GM23338 (cell line): ENCODE measurements at regions not wholly inside any gene's neighbourhood (a gene's known extent, or its start where the extent isn't known, plus 50 kb on each side); places are given as distances from the start of the nearest gene placed in this dataset.
A peak's percentile ranks its signal among the peaks of the same experiment; 100 is the strongest.

Experiments used
- ATAC-seq: fragments of 200-7000 bp; cut with Tn5 transposase; 3 replicates; pipeline ENCODE4 v1.9.1; 2020
- DNase-seq: peaks from one replicate; pipeline ENCODE4 v3.0.0-alpha.2; 2015; ENCODE audit warnings: low spot score
- H2AFZ ChIP-seq: fragments of 200-600 bp; sonication (generic); 2 replicates; pipeline ENCODE4 v1.8.0; 2016; ENCODE audit warnings: antibody characterized with exemption, mild to moderate bottlenecking, moderate library complexity
- H3F3A ChIP-seq: fragments of 200-600 bp; sonication (generic); replicated peaks from 2 replicates; pipeline ENCODE4 v1.8.0; 2017; ENCODE audit warnings: antibody characterized with exemption, mixed run types, low read depth
- H3K27ac ChIP-seq: fragments of 200-600 bp; sonication (generic); 2 replicates; pipeline ENCODE4 v1.6.1; 2016; ENCODE audit warnings: low read depth
- H3K27me3 ChIP-seq: fragments of 200-600 bp; sonication (generic); 2 replicates; pipeline ENCODE4 v1.8.0; 2016; ENCODE audit warnings: mild to moderate bottlenecking, mixed run types, moderate library complexity; ENCODE audit not compliant: insufficient read depth
- H3K36me3 ChIP-seq: fragments of 200-600 bp; sonication (generic); 2 replicates; pipeline ENCODE4 v1.8.0; 2016; ENCODE audit warnings: mild to moderate bottlenecking; ENCODE audit not compliant: insufficient read depth
- H3K4me1 ChIP-seq: fragments of 200-600 bp; sonication (generic); 2 replicates; pipeline ENCODE4 v1.8.0; 2016; ENCODE audit warnings: mild to moderate bottlenecking, moderate library complexity; ENCODE audit not compliant: insufficient read depth
- H3K4me2 ChIP-seq: fragments of 200-600 bp; sonication (generic); 2 replicates; pipeline ENCODE4 v1.7.1; 2017; ENCODE audit warnings: mixed run types
- H3K4me3 ChIP-seq: fragments of 200-600 bp; sonication (generic); 2 replicates; pipeline ENCODE4 v1.6.1; 2016; ENCODE audit warnings: mixed run types
- H3K79me2 ChIP-seq: fragments of 200-600 bp; sonication (generic); replicated peaks from 2 replicates; pipeline ENCODE4 v1.8.0; 2017; ENCODE audit warnings: mild to moderate bottlenecking; ENCODE audit not compliant: insufficient read depth
- H3K9me2 ChIP-seq: fragments of 200-600 bp; sonication (generic); 2 replicates; pipeline ENCODE4 v1.8.0; 2017; ENCODE audit not compliant: insufficient read depth
- H4K20me1 ChIP-seq: fragments of 200-600 bp; sonication (generic); replicated peaks from 2 replicates; pipeline ENCODE4 v1.8.0; 2017; ENCODE audit warnings: mild to moderate bottlenecking; ENCODE audit not compliant: insufficient read depth
- H3K27ac Mint-ChIP-seq: 2 replicates; pipeline ENCODE4 v1.8.0; 2020; ENCODE audit warnings: inconsistent platforms, mild to moderate bottlenecking, moderate library complexity, mixed read lengths
- H3K27me3 Mint-ChIP-seq: 3 replicates; pipeline ENCODE4 v1.8.0; 2022; ENCODE audit warnings: low read depth, mild to moderate bottlenecking, moderate library complexity, mixed read lengths, inconsistent platforms; ENCODE audit not compliant: insufficient read depth, poor library complexity
- H3K36me3 Mint-ChIP-seq: 3 replicates; pipeline ENCODE4 v1.8.0; 2021; ENCODE audit warnings: low read depth, mild to moderate bottlenecking, inconsistent platforms, moderate library complexity, mixed read lengths
- H3K4me1 Mint-ChIP-seq: 3 replicates; pipeline ENCODE4 v1.8.0; 2020; ENCODE audit warnings: mild to moderate bottlenecking, inconsistent platforms, mixed read lengths
- H3K4me3 Mint-ChIP-seq: 3 replicates; pipeline ENCODE4 v1.8.0; 2021; ENCODE audit warnings: moderate library complexity, mild to moderate bottlenecking, inconsistent platforms, mixed read lengths
- H3K9me3 Mint-ChIP-seq: 3 replicates; pipeline ENCODE4 v1.8.0; 2020; ENCODE audit warnings: moderate library complexity, mild to moderate bottlenecking, inconsistent platforms, mixed read lengths
- CREB1 ChIP-seq: fragments of 250-450 bp; sonication (Bioruptor Pico); IDR thresholded peaks from 2 replicates; pipeline ENCODE4 v1.5.0; 2020; ENCODE audit warnings: low read depth, mild to moderate bottlenecking, moderate library complexity
- ETS1 ChIP-seq: IDR thresholded peaks from 2 replicates; pipeline ENCODE4 v1.6.1; 2016; ENCODE audit warnings: antibody characterized with exemption
- EZH2 ChIP-seq: fragments of 200-600 bp; sonication (generic); IDR thresholded peaks from one replicate; pipeline ENCODE4 v1.8.0; 2017; ENCODE audit warnings: antibody characterized with exemption, mild to moderate bottlenecking, low read depth; ENCODE audit not compliant: unreplicated experiment
- EZH2phosphoT487 ChIP-seq: fragments of 200-600 bp; sonication (generic); IDR thresholded peaks from one replicate; pipeline ENCODE4 v1.8.1; 2018; ENCODE audit warnings: antibody characterized with exemption; ENCODE audit not compliant: unreplicated experiment
- NANOG ChIP-seq: IDR thresholded peaks from 2 replicates; pipeline ENCODE4 v1.6.1; 2016; ENCODE audit warnings: antibody characterized with exemption, borderline replicate concordance
- POLR2AphosphoS5 ChIP-seq: IDR thresholded peaks from 2 replicates; pipeline ENCODE4 v1.6.1; 2016; ENCODE audit warnings: antibody characterized with exemption, low read depth
- REST ChIP-seq: IDR thresholded peaks from one replicate; pipeline ENCODE4 v1.6.1; 2018; ENCODE audit warnings: antibody characterized with exemption; ENCODE audit not compliant: unreplicated experiment
- STAT1 ChIP-seq: IDR thresholded peaks from one replicate; pipeline ENCODE4 v1.6.1; 2016; ENCODE audit warnings: antibody characterized with exemption; ENCODE audit not compliant: unreplicated experiment
- ZNF114 ChIP-seq: fragments of 250-450 bp; sonication (Bioruptor Pico); IDR thresholded peaks from 2 replicates; pipeline ENCODE4 v1.5.0; 2020; ENCODE audit warnings: mild to moderate bottlenecking, moderate library complexity
- ZNF331 ChIP-seq: fragments of 250-450 bp; sonication (Bioruptor Pico); IDR thresholded peaks from 2 replicates; pipeline ENCODE4 v1.5.0; 2020; ENCODE audit warnings: low read depth, mild to moderate bottlenecking, moderate library complexity
- ZNF462 ChIP-seq: fragments of 250-450 bp; sonication (Bioruptor Pico); IDR thresholded peaks from 2 replicates; pipeline ENCODE4 v1.5.0; 2020; ENCODE audit warnings: mild to moderate bottlenecking, moderate library complexity

- no peak for TF ChIP-seq REST
- no peak for TF ChIP-seq CREB1 (CRISPR knock-in tag)
- no peak for TF ChIP-seq ETS1
- no peak for TF ChIP-seq ZNF331 (CRISPR knock-in tag)
These were observed 110.9 kb downstream of the SLC24A2 start (continued) for GRCh38 chr9:19677924-19678323.

- Histone ChIP-seq H3F3A (no peaks in the 10 kb centered on the region), H4K20me1 (no peaks in the 10 kb centered on the region), H3K9me2 (no peaks in the 10 kb centered on the region; the same call in 1 of the 2 replicates), H3K79me2 (no peaks in the 10 kb centered on the region), H3K27ac (no peak overlapping the region), H3K27me3 (no peaks in the 10 kb centered on the region), H3K4me2 (no peak overlapping the region), H2AFZ (no peak overlapping the region), H3K36me3 (no peaks in the 10 kb centered on the region), H3K4me1 (no peaks in the 10 kb centered on the region), H3K4me3 (no peak overlapping the region)
- H3K9me3 Mint-ChIP-seq = peaks cover 4% of the 10 kb centered on the region; the same call in 2 of the 3 replicates
- H3K4me3 Mint-ChIP-seq = no peak overlapping the region
- H3K36me3 Mint-ChIP-seq = no peaks in the 10 kb centered on the region; the same call in 2 of the 3 replicates
- TF ChIP-seq EZH2phosphoT487 (no peak), ZNF331 (CRISPR knock-in tag) (no peak), STAT1 (no peak), ZNF462 (CRISPR knock-in tag) (no peak), ZNF114 (CRISPR knock-in tag) (no peak), CREB1 (CRISPR knock-in tag) (no peak), POLR2AphosphoS5 (no peak), ETS1 (no peak), EZH2 (no peak), NANOG (no peak)
- ATAC-seq (no peak), DNase-seq (no peak)
- peak overlapping the region; percentile 58; the same call in 1 of the 2 replicates for H3K27ac Mint-ChIP-seq
- peaks cover 2% of the 10 kb centered on the region; the same call in 2 of the 3 replicates for H3K4me1 Mint-ChIP-seq
- no peaks in the 10 kb centered on the region for H3K27me3 Mint-ChIP-seq
These were observed 113.3 kb downstream of the SLC24A2 start for GRCh38 chr9:19675492-19675891.
